Stimulated activated CD4-positive, alpha-beta T cell treated with anti-CD3 and anti-CD28 coated beads, Interleukin-12 subunit alpha, Interleukin-12 subunit beta, amount 100 ng/mL, for 48 hours (primary cell): ENCODE measurements at regions not wholly inside any gene's neighbourhood (a gene's known extent, or its start where the extent isn't known, plus 50 kb on each side); places are given as distances from the start of the nearest gene placed in this dataset.

ENCODE experiments used
- DNase-seq, 3 donors: peaks; one replicate each; pipeline ENCODE4 v3.0.0-alpha.2; 2020; ENCODE audit warnings: low read depth in 2 of 3, low spot score in 1 of 3

DNA sequence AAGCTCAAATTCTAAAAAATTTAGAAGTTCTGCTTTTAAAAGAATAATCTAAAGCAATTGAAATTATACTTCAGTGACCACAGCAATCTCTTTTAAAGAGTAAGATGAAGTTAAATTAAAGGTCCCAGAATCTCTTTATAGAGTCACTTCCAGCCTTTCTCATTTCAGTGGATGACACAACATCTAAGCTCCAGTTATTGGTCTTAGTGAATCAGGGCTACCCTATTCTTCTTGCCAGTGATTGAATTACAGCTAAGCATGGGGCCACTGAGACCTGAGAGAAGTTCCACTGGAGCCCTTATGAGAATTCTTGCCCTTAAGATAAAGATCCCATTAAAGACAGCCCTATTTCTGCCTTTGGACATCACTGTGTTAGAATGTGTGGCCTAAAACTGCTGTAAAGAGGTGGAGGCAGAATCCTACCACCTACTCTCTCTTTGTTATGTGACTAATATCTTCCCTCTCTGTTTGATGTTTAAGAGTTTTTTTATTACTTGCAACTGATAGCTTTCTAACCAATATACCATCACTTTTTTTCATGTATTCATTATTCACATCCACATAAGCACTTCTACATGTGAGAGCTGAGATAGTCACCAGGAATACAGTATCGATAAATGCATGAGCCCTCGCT is 128.6 kb downstream of the UNC5CL start:
- no peak for DNase-seq

GRCh38 chr6:40909811-40910210 is 129.2 kb downstream of the UNC5CL start:
- DNase-seq: no peak

- no peak for DNase-seq
Measured at GRCh38 chr6:40907198-40907701, 131.8 kb downstream of the UNC5CL start.

GRCh38 chr6:40906759-40907158 is 132.3 kb downstream of the UNC5CL start:
- DNase-seq: no peak

DNA sequence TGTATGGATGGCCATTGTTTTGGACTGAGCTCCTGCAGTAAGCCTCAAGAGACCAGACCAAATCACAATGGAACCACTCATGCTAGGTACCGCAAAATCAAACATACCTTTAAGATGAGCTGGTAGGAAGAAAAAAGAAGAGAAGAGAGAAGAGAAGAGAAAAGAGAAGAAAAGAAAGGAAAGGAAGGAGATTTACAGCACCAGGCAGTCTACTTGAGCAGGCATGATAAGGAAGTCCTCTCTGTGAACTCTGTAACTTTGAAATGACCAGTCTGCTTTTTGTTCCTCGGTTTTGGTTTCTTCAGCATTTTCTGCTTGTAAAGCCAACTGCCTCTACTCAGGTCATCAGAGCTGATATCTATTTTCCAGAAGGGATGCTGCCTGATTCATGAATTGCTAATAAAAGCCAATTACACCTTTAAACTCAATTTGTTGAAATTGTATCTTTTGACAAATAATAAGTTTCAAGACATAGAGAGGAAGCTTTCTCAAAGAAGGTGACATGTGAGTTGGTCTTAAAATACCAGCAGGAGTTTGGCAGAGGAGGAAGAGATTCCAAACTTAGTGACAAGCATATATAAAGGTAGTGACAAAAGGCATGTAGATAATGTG is 134.3 kb downstream of the UNC5CL start:
- no peak for DNase-seq

DNA sequence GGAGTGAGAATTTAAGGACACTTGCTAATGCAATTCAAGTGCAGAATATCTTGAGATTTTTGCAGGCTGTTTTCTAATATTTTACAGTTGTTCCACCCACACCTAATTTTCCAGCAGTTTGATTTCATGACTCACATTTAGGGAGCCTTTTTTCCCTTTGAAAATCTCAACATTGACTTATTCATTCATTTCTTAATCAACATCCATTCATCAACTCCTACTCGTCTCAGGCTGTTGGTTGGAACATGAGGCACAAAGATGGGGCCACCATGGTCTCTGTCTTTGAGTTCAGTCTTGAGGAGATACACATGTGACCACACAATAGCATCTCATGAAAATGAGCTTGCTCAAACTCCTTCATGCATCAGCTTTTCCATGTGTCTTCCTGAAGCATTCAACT is 135.6 kb downstream of the UNC5CL start:
- DNase-seq: no peak

GRCh38 chr6:40901322-40902055 is 137.5 kb downstream of the UNC5CL start:
- no peak for DNase-seq

GRCh38 chr6:40900791-40901190 is 138.2 kb downstream of the UNC5CL start:
- no peak for DNase-seq

GRCh38 chr6:40899684-40900155 is 139.3 kb downstream of the UNC5CL start:
- no peak for DNase-seq

GRCh38 chr6:40898073-40898472 is 140.9 kb downstream of the UNC5CL start:
- DNase-seq: no peak

DNA sequence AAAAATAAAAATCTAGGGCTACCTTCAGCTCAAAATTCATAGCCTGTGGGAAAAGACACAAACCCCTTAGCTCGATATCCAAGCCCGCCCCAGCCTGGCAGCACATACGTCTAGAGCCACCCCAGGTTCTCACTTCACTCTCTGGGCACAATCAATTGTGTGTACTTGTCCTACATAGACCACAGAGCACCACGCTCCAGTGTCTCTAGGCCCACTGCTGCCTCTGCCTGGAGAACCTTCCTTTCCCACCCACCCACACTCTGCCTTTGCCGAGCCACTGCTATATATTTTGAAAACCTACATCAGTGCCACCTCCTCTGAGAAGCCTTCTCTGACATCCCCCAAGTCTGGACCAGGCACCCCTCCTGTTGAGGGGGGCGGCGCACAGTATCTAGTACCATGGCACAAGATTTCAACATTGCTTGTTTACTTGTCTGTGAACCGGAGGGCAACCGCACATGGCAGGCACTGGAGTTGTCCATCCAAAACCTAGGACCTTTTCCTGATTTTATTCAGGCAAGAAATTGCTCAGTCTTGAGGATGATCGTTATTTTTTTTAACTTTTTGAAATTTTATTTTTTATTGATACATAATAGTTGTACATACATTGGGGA is 141.5 kb downstream of the UNC5CL start:
- no peak for DNase-seq

- no peak for DNase-seq
Measured at GRCh38 chr6:40896696-40897095, 142.3 kb downstream of the UNC5CL start.

GRCh38 chr6:40894962-40895799 is 143.8 kb downstream of the UNC5CL start:
- no peak for DNase-seq

DNA sequence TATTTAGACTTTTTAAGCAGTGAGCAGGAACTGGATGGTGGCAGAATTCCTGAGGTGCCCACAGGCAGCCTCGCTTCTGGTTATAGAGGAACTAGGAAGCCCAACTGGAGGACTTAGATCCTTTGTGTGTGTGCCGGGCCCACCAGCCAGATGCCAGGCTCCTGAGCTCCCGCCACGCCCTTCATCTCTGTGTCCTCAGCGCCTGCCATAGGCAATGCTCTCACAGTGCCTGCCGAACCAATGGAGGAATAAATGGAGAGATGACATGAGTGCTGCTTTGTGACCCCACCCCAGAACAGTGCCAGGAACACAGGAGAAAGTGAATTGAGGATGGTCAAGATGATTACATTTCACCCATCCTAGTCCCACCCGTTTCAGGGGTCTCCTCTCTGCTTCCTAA is 146.0 kb downstream of the UNC5CL start:
- DNase-seq: no peak

DNA sequence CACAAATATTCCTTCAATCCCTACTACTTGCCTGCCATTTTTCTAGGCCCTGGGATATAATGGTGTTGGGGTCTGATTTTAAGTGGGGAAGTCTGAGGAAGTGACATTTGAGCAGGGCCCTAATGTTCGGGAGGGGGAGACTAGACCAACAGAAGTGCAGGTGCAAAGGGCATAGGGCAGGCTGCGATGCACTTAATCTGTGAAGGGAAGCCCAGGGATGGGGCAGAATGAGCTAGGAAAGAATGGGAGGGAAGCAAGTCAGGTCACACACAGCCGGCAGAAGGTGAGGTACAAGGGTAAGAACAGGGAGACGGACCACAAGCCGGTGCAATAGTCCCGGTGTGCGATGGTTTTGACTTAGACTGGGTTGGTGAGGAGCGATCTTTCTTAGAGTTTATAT is 146.8 kb downstream of the UNC5CL start:
- DNase-seq: no peak

GRCh38 chr6:40891686-40892085 is 147.3 kb downstream of the UNC5CL start:
- DNase-seq: no peak

- DNase-seq: no peak
Measured at GRCh38 chr6:40891131-40891530, 147.9 kb downstream of the UNC5CL start.

GRCh38 chr6:40889137-40889832 is 149.7 kb downstream of the UNC5CL start:
- DNase-seq: no peak

- DNase-seq: no peak
Measured at GRCh38 chr6:40888456-40888990, 150.5 kb downstream of the UNC5CL start.

GRCh38 chr6:40887792-40888340 is 151.2 kb downstream of the UNC5CL start:
- no peak for DNase-seq
